HG02870 (cell line): ENCODE measurements at regions not wholly inside any gene's neighbourhood (a gene's known extent, or its start where the extent isn't known, plus 50 kb on each side); places are given as distances from the start of the nearest gene placed in this dataset.

ENCODE experiments used
- ATAC-seq: cut with Tn5 transposase; IDR thresholded peaks from one replicate; pipeline ENCODE4 v1.9.1; 2021; ENCODE audit warnings: mild to moderate bottlenecking, moderate library complexity; ENCODE audit not compliant: unreplicated experiment

DNA sequence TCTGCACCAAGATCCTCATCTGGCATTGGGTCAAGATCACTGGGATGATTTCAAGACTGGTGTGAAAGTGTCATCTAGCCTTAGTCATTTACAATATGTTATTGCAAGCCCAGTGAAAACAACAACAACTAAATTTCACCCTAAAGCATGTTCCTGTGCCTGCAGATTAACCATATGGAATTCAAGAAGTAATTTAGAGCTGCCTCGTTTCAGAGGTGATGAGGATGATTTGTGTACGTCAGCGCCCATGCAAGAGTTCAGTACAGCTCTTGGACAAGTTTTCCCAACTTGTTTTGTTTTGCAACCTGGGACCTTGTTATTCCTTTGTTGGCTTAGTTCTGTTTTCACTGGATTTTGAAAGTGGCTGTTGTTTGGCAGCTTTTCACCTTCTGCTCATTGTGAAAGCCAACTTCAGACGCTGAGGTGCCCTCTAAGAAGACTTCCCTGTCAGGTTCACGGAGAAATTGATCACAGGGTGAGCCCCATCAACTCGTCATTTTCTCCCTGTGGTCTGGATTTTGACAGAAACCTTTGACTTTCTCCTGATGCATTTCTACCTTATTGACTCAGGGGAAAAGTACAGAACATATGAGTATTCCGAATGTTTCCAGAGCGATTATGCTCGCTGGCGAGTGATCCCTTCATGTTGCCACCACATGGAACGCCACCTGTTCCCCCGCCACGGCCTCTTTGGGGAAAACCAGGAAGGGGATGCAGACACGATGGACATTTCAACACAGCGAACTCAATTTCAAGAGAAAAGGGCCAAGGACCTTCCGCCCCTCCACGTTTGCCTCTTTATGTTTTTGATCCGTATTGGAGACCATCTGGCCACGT lies 85.6 kb downstream of the FOXL1 start:
- ATAC-seq: no peak

DNA sequence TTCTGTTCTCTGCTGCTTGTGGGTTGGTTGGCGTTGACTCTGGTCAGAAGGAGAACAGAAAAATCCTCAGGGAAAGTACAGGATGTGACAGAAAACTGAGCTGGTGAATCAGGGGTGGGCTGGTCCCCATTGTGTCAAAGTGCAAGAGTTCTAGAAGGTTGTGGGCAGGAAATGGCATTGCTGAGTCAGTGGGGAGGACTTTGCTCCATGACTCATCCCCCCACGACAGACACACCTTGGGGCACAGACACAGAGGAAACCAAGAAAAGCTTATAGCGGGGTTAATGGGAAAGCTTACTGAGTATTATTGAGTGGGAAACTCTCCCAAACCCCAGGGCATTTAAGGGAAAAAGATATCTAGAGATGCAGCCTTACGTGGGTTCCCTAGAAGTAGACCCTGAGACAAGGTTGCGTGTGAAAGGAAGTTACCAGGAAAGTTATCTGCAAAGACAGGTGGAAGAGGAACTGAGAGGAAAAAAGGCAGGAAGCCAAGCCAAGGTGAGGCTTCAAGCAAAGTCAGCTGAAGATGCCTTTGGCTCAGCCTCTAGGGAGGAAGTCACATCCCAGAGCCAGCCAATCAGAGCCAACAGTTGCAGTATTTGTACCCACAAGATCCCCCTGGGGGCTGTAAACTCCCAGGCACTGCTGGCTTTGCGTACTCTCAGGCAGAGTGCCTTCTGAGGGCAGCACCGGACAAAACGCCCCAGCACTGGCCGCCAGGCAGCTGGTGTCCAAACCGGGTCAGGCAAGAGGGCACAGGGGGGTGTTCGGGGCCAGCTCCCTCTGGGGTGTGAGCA lies 86.4 kb downstream of the FOXL1 start:
- ATAC-seq: peak; percentile 54

DNA sequence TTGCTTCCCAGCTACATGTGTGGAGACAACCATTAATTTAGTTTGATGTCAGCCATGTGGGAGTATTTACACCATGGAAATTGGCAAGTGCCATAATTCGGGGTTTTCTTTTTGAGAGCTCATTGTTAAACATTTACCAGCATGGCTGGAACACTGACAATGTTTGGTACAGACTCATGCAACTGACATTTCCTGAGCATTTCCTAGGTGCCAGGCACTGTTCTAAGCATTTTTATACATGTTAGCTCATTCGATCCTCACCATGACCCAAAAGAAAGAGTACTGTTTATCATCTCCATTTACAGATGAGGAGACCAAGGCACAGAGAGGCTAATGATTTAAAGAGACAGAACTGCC lies 86.9 kb downstream of the FOXL1 start:
- no peak for ATAC-seq

DNA sequence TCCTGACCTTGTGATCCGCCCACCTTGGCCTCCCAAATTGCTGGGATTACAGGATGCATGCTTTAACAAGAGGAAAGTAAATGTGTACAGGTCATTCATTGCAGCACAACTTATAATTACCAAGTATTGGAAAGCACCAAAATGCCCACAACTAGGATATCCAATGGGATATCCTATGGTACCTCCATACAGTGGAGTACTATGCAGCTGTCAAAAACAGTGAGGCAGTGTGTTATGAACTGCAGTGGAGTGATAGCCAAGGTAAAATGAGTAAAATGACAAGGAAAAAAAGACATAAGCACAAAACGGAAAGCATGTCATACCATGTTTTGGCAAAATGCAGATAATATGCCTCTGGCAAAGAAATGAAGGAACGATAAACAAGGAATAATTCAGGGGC lies 87.6 kb downstream of the FOXL1 start:
- no peak for ATAC-seq

DNA sequence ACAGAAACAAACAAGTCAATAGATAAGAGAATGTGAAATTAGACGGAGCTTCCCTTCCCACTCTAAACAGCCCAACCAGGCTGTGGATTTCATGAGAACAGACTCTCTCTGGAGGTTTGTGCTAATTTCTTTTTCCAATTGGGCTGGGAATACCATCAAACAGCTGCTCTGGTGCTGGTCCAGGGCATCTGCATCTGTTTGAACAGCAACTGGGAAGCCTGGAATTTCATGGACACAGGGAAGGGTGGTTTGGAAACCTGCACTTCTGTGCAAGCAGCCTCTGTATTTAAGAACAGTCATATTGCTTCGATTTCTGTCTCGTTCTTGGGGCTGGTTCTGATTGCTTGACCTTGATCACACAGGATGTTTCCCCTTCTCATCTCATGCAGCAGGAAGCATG lies 88.7 kb downstream of the FOXL1 start:
- no peak for ATAC-seq

DNA sequence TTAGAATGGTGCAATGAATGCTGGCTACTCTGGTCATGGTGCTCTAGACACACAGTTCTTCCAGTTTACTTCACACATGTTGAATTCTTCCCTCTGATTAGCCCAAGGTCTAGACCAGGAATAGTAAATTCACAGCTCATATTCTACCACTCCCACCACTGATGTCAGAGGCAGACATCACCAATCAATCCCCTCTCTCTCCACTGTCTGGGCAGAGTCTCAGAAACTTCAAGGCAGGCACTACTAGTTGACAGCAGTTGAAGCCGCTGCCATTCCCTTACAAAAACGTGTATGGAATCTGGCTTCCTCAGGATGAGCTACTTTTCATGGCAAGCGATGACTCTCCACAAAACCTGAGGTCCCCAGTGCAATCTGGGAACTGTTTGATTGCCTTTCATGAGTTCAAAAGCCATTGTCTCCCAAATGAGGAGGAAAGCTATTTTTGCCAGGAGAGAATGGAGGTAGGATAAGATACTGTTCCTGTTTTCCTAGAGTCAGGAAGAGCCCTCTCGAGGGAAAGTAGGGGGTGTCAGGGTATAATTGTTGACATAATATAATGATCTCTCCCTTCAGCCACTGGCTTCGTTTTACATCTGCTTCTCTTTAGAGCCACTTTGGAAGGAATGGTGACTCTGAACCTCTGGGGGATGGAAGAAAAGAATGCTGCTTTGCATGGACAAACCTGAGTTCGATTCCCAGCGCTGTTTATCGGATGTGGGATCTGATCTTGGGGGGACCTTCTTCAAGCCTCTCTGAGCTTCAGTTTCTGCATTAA lies 90.0 kb downstream of the FOXL1 start:
- no peak for ATAC-seq

DNA sequence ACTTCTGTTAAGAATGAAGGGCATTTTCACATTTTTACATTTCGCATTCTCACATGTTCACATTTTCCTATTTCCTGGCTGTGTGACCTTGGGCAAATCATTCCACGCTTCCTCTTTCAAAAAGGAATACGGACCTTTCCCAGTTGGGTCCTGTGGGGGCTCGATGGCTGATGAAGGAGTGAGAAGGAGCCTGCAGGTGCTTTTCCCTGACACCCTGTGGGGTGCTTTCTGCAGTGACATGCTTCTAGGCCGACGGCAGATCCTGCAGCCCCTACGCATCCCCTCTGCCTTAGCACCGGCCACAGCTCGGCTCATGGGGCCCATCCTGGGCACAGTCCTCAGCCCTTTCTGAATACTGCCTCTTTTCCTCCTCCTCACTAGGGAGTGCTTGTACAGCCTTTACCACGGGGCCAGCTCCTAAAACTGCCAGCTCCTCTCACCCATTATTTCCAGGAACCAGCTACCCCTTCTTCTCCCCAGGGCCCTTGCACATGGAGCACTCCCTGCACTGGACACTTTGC lies 91.0 kb downstream of the FOXL1 start:
- ATAC-seq: no peak

DNA sequence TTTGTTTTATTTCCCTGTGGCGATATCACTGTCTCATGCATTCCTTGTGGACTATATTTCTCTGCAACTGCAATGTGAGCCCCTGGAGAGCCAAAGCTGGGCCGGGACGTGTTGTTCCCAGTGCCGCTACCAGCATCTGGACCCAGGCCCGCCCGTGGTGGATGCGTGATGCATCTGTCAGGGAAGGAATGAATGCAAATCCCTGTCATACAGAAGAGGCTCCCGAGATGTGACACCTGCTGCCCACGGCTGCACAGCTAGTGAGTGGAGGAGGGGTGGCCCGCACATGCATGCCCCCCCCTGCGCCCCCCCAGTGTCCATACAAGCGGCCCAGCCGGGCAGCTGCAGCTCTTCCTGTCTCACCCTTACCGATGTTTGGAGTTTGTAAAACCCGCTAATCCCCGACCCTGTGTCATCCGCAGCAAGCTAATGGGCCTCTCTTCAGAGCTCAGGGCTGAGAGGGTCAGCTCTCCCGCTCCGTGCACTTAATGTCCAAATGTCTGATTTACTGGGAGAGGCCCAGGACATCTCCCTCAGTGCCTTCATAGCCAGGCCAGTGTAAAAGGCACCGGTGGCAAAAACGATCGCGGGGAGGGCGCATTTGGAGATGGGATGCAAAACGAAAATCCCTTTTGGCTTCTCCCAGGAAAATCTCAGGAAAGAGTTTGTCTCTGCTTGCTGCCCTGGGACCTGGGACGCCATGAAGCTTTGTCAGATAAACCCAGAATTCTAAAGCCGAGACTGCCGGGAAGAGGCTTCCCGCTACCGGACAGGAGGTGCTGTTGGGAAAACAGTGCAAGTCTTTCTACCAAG lies 91.8 kb downstream of the FOXL1 start:
- no peak for ATAC-seq

DNA sequence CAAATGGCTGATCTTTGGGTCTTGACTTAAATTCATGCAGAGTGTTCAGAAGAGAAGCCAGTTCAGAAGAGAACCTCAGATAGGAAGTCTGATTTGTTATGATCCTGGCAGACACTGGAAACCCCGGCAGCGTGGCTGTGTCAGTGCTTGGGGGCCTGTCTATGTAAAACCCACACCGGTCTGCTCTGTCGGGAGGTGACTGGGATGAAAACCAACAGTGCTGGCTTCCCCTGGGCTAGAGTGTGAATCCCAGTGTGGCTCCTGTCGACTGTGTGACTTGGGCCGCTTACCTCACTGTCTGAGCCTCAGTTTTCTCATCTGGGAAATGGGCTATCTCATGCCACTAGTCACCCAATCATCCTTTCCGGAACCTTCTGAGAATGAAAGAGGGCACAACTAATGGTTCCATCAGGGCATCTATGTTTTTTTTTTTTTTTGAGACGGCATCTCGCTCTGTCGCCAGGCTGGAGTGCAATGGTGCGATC lies 92.4 kb downstream of the FOXL1 start:
- no peak for ATAC-seq

DNA sequence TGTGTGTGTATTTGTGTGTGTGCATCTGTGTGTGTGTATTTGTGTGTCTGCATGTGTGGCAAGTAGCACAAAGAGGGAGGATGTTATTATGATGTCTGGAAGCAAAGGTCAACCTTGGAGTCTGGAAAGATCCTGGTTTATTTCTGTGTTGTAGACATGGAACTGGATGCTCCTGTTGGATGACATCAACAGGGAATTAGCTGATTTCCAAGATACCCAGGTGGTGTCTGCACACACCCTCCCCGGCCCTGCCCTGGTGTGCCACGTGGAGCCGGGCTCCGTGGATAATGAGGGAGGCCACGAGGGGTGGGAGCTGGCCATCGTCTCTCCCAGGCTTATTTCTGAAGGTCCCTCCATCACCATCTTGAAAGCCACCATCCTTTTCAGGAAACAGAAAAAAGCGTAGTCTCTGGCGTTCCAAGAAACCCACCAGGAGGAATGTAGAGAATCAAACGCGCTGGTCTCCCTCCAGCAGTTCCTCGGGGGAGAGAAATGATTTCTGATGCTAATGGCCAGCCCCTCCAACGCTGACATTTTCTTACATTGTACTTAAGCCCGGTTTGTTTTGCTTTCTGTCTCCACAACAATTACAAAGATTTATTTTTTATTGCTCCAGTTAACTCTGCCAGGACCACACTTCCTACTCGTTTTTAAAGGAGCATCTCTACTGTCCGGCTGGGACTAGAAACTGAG lies 93.3 kb downstream of the FOXL1 start:
- ATAC-seq: no peak

DNA sequence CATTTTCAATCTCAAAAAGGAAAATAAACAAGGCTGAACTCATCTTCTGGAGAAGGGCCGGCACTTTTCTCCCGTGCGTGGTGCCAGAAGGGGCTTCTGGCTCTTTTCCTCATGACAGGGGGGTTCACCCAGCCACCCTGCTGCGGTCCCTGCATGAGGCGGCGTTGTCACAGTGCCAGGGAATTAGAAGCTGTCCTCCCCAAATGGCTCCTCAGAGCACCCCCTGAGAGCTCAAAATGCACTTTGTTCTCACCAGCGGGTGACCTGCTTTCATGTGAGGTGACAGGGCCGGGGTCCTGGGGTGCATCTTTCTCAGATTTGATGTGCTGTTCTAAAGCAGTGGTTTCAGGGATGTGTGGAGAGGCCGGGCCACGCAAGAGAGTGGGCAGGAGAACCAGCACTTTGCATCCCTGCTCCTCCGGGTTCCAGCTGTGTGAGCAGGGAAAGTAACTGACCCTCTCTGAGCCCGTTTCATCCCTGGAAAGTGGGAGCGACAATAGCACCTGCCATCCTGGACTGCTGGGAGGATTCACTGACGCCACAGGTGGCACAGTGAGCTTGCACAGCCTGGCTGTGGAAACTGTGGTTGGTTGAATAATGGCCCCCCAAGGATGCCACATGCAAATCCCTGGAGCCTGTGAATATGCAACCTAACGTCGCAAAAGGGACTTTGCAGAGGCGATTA lies 94.0 kb downstream of the FOXL1 start:
- ATAC-seq: no peak

DNA sequence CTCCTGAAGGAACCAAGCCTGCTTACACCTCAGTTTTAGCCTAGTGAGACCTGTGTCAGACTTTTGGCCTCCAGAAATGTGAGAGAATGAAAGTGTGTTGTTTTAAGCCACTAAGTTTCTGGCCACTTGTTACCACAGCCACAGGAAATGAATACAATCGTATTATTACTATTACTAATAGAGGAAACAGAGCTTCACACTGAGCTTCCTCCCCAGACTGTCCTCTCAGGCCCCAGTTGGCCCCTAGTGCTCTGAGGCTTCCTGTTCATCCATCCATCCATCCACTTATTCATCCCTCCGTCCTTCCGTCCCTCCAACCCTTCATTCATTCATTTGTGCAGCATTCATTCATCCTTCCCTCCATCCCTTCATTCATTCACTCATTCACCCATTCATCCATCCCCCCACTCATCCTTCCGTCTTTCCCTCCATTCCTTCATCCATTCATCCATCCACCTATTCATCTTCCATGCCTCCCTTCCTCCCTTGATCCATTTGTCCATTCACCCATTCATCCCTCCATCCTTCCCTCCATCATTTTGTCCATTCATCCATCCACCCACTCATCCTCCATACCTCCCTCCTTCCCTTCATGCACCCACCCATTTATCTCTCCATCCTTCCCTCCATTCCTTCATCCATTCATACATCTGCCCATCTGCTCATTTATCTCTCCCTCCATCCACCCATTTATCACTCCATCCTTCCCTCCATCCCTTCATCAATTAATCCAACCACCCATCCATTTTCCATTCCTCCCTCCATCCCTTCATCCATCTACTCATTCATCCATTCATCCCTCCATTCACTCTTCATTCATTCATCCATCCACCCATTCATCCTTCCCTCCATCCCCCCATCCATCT lies 95.0 kb downstream of the FOXL1 start:
- no peak for ATAC-seq

DNA sequence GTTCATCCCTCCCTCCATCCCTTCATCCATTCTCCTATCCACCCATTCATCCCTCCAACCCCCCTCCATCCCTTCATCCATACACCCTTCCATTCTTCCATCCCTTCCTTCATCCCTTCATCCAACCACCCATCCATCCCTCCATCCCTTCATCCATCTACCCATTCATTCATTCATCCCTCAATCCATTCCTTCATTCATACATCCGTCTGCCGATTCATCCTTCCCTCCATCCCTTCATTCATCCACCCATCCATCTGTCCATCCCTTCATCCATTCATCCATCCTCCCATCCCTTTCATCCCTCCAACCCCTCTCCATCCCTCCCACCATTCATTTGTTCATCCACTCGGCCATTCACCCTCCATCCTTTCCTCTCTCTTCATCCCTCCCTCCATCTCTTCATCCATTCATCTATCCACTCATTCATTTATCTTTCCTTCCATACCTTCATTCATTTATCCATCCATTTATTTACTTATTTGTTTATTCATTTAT lies 95.7 kb downstream of the FOXL1 start:
- no peak for ATAC-seq

DNA sequence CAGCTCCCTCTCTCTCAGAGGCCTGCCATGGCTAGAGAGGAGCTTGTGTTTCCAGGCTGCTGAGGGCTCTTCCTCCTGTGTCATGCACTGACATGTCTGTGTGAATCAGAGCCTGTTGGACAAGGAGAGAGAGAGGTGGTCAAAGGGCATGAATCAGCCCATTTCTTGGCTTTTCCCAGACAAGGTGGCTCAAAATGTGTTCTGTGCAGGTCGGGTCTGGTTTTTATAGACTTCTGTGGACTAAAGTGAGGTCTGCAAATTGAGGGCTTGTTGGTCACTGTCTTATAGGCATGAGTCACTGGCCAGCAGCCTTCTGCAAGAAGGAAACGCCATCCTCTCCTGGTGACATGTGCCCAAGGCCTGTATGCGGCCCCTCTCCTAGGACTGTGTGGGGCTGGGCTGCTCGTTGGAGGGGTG lies 97.9 kb downstream of the FOXL1 start:
- no peak for ATAC-seq

DNA sequence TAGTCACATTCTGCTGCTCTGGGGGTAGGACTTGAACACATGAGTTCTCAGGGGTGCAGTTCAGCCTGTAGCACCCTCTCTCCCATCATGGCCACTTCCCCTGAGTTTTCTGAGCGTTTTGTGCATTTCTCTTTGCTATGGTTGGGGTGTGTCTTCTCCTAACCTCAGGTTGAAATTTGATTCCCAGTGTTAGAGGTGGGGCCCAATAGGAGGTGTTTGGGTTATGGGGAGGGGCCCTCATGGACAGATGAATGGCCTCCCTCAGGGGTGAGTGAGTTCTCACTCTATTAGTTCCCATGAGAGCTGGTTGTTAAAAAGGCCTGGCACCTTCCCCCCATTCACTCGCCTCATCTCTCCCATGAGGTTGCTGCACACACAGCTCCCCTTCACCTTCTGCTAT lies 101.1 kb downstream of the FOXL1 start:
- no peak for ATAC-seq

DNA sequence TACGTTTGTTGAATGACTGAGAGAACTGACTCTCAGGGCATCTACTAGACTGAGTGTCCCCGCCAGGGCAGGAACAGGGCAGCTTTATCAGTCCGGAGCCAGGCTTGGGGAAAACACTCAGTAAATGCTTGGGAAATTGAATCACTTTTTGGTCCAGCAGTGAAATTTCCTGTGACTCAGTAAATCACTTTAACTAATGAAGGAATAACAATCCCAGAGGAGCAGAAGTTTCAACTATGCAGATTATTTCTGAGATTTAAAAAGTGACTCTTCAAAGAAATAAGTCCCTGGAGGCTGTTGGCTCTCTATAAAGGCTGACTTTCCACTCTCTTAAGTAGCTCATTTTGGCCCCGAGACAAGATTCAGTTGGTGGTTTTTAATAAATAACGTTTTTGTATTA lies 101.8 kb downstream of the FOXL1 start:
- no peak for ATAC-seq

DNA sequence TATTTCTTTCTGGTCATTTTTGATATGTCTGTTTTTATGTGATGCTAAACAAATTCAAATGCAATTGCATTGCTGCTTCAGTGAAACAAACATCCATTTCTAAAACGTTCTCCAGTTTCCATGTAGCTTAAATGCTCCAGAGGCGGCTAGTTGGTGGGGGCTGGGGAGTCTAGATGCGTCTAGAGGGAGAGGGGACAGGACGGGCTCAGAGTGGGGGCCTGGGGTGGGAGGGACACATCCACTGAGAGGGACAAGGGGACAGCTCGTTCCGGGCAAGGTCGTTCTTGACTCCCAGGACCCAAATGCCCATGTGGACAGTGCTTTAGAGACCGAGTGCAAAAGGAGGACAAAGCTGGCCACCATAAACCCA lies 102.3 kb downstream of the FOXL1 start:
- ATAC-seq: no peak
